Effector memory CD8-positive, alpha-beta T cell (primary cell): ENCODE measurements at regions not wholly inside any gene's neighbourhood (a gene's known extent, or its start where the extent isn't known, plus 50 kb on each side); places are given as distances from the start of the nearest gene placed in this dataset.

Experiments
- ATAC-seq: fragments of 150-1000 bp; cut with Tn5 transposase; replicated peaks from 2 replicates; pipeline ENCODE4 v1.10.0; 2021; ENCODE audit warnings: mild to moderate bottlenecking, moderate library complexity
- DNase-seq, 3 experiments: peaks; one replicate each; pipeline ENCODE4 v3.0.0; 2021
- H3K27ac Mint-ChIP-seq, 2 donors: one replicate each; pipeline ENCODE4 v1.8.0; 2022; ENCODE audit warnings: mild to moderate bottlenecking in 2 of 2, mixed read lengths in 2 of 2, moderate library complexity in 2 of 2
- H3K27me3 Mint-ChIP-seq, 2 donors: one replicate each; pipeline ENCODE4 v1.8.0; 2022; ENCODE audit warnings: mixed read lengths in 2 of 2
- H3K36me3 Mint-ChIP-seq: one replicate; pipeline ENCODE4 v1.8.0; 2022; ENCODE audit warnings: mild to moderate bottlenecking, moderate library complexity, mixed read lengths; ENCODE audit not compliant: insufficient read depth
- H3K4me1 Mint-ChIP-seq, 2 donors: one replicate each; pipeline ENCODE4 v1.8.0; 2022; ENCODE audit warnings: low read depth in 2 of 2, mixed read lengths in 2 of 2
- H3K4me3 Mint-ChIP-seq, 2 donors: one replicate each; pipeline ENCODE4 v1.8.0; 2022; ENCODE audit warnings: mild to moderate bottlenecking in 2 of 2, mixed read lengths in 2 of 2, moderate library complexity in 2 of 2
- H3K9me3 Mint-ChIP-seq, 2 donors: one replicate each; pipeline ENCODE4 v1.8.0; 2022; ENCODE audit warnings: mixed read lengths in 2 of 2

DNA sequence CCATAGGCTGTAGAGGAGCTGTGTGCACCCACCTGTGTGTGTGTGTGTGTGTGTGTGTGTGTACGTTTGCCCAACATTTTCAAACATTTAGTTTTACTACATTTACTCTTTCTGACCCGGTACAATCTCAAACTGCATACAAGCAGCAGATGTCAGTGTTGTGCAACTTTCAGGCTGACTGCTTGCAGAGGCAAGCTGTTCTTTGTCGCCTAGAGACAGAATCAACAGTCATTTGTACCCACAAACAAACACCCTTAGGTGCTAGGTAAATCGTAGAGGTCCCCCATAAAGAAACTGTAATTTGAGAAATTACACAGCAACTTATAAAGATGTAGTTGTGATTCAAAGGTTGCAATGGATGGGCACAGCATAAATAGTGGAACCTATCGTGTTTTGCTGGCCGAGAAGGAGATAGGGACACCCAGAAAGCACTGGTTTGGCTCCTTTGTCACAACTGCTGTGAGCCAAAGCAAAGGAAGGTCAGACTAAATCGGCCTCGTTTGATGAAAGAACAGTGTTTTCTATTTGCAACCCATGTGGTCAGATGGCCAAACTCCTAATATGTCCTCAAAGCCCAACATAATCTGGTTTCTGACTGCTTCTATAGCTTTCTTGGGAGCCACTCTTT, 478.4 kb downstream of the TOX3 start:
- Mint-ChIP-seq H3K36me3 (no peaks in the 10 kb centered on the region), H3K27ac (no peak overlapping the region), H3K4me1 (no peaks in the 10 kb centered on the region), H3K27me3 (no peaks in the 10 kb centered on the region), H3K4me3 (no peak overlapping the region), H3K9me3 (peaks cover 0 to 3% of the 10 kb centered on the region in 2 donors)
- no peak for ATAC-seq
- DNase-seq, result no peak

DNA sequence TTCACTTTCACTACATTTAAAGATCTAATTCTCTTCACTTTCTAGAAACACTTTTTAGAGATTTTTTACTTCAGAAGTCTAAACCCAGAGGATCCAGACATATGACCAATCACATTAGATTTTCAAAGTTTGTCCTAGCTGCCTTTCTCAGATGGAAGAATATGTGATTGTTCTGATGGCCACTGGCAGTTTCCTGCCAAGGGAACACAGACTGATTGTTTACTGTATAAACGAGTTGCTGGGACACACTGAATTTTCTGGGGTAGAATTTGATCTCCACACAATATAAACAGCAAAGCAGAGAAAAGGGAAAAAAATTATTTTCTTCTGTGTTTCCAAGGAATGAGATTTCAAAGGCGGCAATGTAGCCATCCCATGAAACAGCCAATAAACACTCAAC, 480.0 kb downstream of the TOX3 start:
- DNase-seq, result no peak
- no peak overlapping the region for H3K27ac Mint-ChIP-seq

DNA sequence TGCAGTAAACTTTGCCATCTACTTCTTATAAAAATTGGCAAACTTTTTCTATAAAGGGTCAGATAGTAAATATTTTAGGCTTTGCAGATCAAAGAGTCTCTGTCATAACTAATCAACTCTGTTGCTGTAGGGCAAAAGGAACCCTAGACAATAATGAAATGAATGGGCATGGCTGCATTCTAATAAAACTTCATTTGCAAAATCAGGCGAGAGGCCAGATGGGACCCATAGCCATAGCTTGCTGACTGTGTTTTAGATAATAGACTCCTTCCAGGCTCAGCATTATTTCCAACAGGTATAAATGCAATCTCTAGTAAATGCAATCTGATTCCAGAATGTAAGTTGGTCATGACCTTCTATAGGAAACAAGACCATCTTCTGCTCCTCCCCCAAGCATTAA, 490.7 kb downstream of the TOX3 start:
- H3K4me1 Mint-ChIP-seq, result no peaks in the 10 kb centered on the region
- H3K36me3 Mint-ChIP-seq, result no peaks in the 10 kb centered on the region
- no peaks in the 10 kb centered on the region for H3K27me3 Mint-ChIP-seq
- no peak overlapping the region for H3K27ac Mint-ChIP-seq
- DNase-seq, result no peak
- ATAC-seq, result no peak
- no peak overlapping the region for H3K4me3 Mint-ChIP-seq
- peaks cover 0 to 3% of the 10 kb centered on the region in 2 donors for H3K9me3 Mint-ChIP-seq

More for the DNA sequence above, 480.0 kb downstream of the TOX3 start:
- no peak for ATAC-seq
- Mint-ChIP-seq H3K9me3 (peaks cover 0 to 4% of the 10 kb centered on the region in 2 donors), H3K4me3 (no peak overlapping the region), H3K27me3 (no peaks in the 10 kb centered on the region), H3K36me3 (no peaks in the 10 kb centered on the region), H3K4me1 (no peaks in the 10 kb centered on the region)

DNA sequence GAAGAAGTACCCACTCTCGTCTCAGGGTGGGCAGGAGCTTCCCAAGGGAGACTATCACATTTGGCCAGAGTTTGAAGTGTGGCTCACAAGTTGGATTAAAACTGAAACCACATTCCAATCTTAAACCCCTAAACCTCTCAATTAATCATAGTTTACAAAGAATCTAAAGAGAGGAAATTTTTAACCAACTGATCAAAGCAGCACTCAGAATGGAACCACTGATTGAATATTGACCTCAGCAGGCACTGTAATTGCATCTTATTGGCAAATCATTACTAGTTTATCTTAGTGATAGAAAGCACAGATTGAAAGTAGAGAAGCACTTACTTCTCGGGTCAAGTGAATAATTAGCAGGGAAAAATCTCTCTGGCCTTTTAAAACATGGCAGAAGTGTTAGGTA, 491.6 kb downstream of the TOX3 start:
- H3K36me3 Mint-ChIP-seq, result no peaks in the 10 kb centered on the region
- no peak overlapping the region for H3K27ac Mint-ChIP-seq
- no peak overlapping the region for H3K4me3 Mint-ChIP-seq
- H3K9me3 Mint-ChIP-seq, result peaks cover 0 to 5% of the 10 kb centered on the region in 2 donors
- H3K27me3 Mint-ChIP-seq, result no peaks in the 10 kb centered on the region
- DNase-seq (no peak), ATAC-seq (no peak)
- no peaks in the 10 kb centered on the region for H3K4me1 Mint-ChIP-seq

DNA sequence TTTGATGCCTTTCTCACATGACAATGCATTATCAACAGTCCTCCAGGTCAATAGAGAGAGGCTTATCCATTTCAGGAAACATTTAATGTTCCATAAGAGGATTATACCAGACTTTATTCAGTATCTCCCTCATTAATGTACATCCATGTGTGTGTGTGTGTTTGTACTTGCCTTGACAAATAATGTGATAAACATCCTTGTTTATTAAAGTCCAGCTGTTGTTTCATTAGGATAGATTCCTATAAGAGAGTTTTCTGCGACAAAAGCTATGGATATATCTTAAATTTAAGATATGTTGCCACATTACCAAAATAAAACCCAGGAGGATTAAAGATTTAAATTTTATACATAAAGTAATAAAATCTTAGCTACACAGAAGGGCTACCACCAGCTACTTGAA, 492.6 kb downstream of the TOX3 start:
- ATAC-seq, result no peak
- H3K9me3 Mint-ChIP-seq, result peaks cover 0 to 5% of the 10 kb centered on the region in 2 donors

DNA sequence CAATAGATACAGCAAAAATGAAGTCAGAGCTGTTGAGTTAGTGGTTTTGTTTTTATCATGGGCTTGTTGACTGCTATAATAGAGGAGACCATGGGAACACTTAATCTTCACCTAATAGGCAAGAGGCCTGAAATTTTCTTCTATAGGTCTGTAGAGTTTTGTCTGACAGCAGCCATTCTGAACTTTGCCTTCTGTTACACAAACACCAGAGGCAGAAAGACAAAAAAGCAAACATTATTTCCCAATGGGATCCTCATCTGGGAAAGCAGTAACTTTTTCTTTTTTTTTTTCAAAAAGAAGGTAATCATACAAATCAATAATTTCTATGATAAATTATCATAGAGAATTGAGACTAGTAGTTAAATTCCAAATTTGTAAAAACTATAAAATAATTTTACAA, 494.1 kb downstream of the TOX3 start:
- no peak for DNase-seq
- Mint-ChIP-seq H3K36me3 (no peaks in the 10 kb centered on the region), H3K27me3 (no peaks in the 10 kb centered on the region), H3K4me3 (no peak overlapping the region), H3K9me3 (peaks cover 0 to 5% of the 10 kb centered on the region in 2 donors), H3K4me1 (no peaks in the 10 kb centered on the region), H3K27ac (no peak overlapping the region)
- no peak for ATAC-seq

More for the DNA sequence above, 492.6 kb downstream of the TOX3 start:
- Mint-ChIP-seq H3K27me3 (no peaks in the 10 kb centered on the region), H3K36me3 (no peaks in the 10 kb centered on the region), H3K4me1 (no peaks in the 10 kb centered on the region), H3K27ac (no peak overlapping the region), H3K4me3 (no peak overlapping the region)
- no peak for DNase-seq

DNA sequence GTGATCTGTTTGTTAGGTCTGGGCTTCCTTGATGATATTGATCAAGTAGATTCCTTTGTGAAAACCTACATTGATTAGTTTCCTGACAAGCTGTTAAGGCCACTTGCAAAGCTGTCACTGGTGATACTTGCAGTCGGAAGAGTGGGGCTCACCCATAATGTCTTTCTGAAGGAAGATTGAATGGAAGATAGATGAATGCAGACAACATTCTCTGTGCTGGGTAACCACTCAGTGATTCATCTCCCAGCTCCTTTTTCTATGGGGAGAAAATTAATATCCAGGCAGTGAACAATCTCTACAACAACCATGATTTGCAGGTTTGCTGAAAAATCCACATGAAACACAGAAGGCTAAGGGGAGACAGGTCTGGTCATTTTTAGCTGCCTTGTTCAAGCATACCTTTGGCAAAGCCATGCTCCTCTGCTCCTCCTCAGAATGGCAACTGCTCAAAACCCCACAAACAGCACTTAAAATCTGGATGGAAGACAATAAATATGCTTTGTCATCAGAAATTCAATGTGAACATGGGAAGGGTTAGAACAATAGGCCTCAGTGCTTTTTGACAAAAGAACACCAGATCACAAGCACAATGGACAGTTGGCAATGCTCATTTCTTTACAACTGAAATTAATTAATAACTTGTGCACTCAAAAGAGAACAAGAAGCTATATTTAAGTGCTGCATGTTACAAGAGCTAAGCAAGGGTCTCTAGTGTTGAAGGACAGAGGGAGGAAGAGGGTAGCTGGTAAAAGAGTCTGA, 495.4 kb downstream of the TOX3 start:
- H3K27me3 Mint-ChIP-seq, result no peaks in the 10 kb centered on the region
- no peak overlapping the region for H3K27ac Mint-ChIP-seq
- H3K4me1 Mint-ChIP-seq, result no peaks in the 10 kb centered on the region
- H3K9me3 Mint-ChIP-seq, result peaks cover 3 to 6% of the 10 kb centered on the region in 2 donors
- no peak for ATAC-seq
- DNase-seq, result no peak
- H3K4me3 Mint-ChIP-seq, result no peak overlapping the region
- no peaks in the 10 kb centered on the region for H3K36me3 Mint-ChIP-seq

DNA sequence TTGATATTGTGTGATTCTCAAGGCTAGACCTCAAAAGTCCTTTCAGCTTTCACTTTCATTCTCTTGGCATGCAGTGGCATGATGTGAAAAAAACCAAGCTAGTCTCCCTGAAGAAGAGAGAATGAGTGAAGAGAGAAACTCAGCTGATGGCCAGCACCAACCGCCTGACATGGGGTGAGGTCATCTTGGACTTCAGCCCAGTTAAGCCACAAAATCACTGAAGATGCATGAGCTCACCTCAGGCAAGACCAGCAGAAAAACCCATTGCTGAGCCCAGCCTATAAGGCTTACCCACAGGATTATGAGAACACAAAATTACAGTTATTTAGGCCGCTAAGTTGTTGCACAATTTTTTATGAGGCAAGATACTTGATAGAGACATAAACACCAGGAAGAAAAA, 496.5 kb downstream of the TOX3 start:
- Mint-ChIP-seq H3K27ac (no peak overlapping the region), H3K4me3 (no peak overlapping the region), H3K27me3 (no peaks in the 10 kb centered on the region), H3K36me3 (no peaks in the 10 kb centered on the region), H3K4me1 (no peaks in the 10 kb centered on the region), H3K9me3 (peaks cover 7 to 11% of the 10 kb centered on the region in 2 donors)
- ATAC-seq (no peak), DNase-seq (no peak)

DNA sequence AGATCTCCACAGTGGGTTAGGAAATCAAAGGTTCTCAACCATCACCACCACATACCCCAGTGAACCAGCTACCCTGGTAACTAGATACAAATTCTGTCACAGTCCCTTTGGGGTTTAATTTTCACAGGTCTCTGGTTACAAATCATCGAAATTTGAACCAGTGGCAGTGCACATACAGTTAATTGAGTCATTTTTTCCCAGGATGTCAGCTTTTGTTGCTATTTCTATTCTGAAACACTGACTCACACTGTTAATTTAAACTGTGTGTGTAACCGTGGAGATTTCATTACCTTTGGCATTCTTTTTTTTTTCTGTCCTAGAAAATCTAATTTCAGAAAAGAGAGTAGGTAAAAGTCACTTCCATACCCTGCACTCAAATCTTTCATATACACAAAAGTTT, 511.5 kb downstream of the TOX3 start:
- no peak overlapping the region for H3K4me3 Mint-ChIP-seq
- no peaks in the 10 kb centered on the region for H3K27me3 Mint-ChIP-seq
- H3K27ac Mint-ChIP-seq, result no peak overlapping the region
- ATAC-seq, result no peak
- H3K36me3 Mint-ChIP-seq, result no peaks in the 10 kb centered on the region
- H3K9me3 Mint-ChIP-seq, result peaks cover 7 to 9% of the 10 kb centered on the region in 2 donors
- no peaks in the 10 kb centered on the region for H3K4me1 Mint-ChIP-seq
- no peak for DNase-seq

DNA sequence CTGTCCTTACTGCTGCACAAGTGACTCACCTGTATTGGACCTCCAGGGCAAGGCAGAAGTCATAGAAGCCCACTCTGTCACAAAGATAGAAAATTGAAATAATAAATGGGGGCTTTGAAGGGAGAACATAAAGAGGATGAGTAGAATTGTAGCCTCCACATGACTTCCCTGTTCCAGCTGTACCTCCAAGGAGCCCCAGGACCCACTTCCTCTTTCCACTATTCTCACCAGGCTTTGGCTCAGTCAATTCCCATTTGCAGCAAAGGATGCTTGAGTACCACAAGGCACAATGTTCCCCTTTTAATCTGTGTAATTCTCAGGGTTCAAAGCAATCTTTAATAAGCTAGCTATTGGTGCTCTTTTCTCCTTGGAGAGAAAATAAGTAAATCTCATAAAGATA, 512.1 kb downstream of the TOX3 start:
- Mint-ChIP-seq H3K36me3 (no peaks in the 10 kb centered on the region), H3K27me3 (no peaks in the 10 kb centered on the region), H3K27ac (no peak overlapping the region), H3K9me3 (peaks cover 7 to 9% of the 10 kb centered on the region in 2 donors), H3K4me3 (no peak overlapping the region), H3K4me1 (no peaks in the 10 kb centered on the region)
- ATAC-seq (no peak), DNase-seq (no peak)

DNA sequence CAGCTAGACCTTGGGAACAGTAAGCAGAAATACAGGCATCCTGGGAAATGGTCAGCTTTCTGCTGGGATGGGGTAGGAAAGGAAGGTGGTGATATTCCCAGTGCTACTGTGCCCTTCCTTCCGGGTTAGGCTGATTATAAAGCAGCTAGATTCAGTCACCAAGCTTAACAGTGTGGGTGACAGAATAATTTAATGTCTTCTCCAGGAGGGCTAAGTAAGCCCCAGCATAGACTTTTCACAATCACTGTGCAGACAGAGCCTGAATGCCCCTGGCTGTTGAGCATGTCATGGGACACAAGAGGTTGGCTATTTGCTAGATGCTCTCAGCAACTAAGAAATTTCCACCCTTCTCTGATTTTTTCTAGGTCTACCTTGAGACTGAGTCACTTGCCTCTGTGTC, 513.0 kb downstream of the TOX3 start:
- no peak overlapping the region for H3K27ac Mint-ChIP-seq
- H3K27me3 Mint-ChIP-seq, result no peaks in the 10 kb centered on the region
- peaks cover 7 to 9% of the 10 kb centered on the region in 2 donors for H3K9me3 Mint-ChIP-seq
- ATAC-seq (no peak), DNase-seq (no peak)
- no peaks in the 10 kb centered on the region for H3K36me3 Mint-ChIP-seq
- no peaks in the 10 kb centered on the region for H3K4me1 Mint-ChIP-seq
- no peak overlapping the region for H3K4me3 Mint-ChIP-seq

DNA sequence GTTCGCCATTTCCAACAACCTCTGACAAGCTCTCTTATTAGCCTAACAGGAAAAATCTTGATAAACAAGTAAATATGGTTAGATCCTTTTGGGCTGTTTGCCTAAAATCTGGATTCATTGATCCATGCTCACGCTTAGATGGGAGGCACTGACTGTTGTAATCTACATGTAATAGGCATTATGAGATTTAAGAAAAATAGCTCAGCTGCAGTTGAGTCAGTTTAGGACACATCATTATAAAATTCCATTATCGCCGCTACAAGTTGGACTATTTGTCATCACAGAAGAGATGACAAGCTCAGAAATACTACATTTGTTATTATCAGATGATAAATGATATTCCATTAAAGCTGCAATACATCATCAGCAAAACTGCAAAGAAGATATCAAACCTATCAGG, 524.0 kb downstream of the TOX3 start:
- Mint-ChIP-seq H3K4me1 (no peaks in the 10 kb centered on the region), H3K4me3 (no peak overlapping the region), H3K9me3 (peaks cover 0 to 4% of the 10 kb centered on the region in 2 donors), H3K36me3 (no peaks in the 10 kb centered on the region), H3K27me3 (no peaks in the 10 kb centered on the region), H3K27ac (no peak overlapping the region)
- ATAC-seq, result no peak
- DNase-seq, result no peak

DNA sequence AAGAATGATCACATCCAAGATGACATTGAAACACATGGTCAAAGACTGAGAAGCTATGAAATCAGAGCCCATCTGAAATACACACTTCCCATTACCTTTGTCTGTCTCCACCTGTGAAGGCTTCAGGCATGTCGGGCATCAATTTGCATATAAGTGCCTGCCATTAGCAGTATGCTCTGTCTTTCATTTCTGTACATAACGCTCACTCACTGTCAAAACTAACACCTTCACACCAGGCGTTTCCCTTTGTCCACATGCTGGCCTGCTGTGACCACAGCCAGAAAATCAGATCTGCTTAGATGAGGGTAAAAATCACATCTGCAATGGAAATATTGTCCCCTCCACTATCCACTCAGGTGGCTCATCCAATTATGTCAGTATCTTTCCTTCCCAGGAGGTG, 524.8 kb downstream of the TOX3 start:
- H3K27me3 Mint-ChIP-seq, result no peaks in the 10 kb centered on the region
- peaks cover 0 to 4% of the 10 kb centered on the region in 2 donors for H3K9me3 Mint-ChIP-seq
- no peak for DNase-seq
- H3K36me3 Mint-ChIP-seq, result no peaks in the 10 kb centered on the region
- H3K4me1 Mint-ChIP-seq, result no peaks in the 10 kb centered on the region
- no peak for ATAC-seq
- no peak overlapping the region for H3K4me3 Mint-ChIP-seq
- H3K27ac Mint-ChIP-seq, result no peak overlapping the region

DNA sequence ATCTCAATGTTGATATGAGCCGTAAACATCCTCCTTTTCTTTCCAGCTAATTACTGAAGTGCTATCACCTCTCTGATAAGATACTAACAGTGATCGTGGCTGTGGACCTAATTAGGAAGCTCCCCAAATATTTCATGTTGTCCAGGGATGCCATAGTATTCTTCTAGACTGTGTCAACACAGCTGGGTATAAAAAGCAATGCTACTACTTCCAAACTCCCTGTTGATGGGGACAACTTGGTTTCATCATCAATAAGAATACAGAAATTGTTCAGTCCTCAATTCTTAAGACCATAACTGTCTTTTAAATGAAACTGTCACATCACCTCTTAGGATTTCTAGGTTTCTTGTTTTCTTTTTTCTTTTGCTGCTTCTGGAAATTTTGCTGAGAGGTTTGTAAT, 530.6 kb downstream of the TOX3 start:
- no peak overlapping the region for H3K4me3 Mint-ChIP-seq
- no peak overlapping the region for H3K27ac Mint-ChIP-seq
- peaks cover 0 to 10% of the 10 kb centered on the region in 2 donors for H3K9me3 Mint-ChIP-seq
- no peaks in the 10 kb centered on the region for H3K27me3 Mint-ChIP-seq
- no peak for ATAC-seq
- H3K36me3 Mint-ChIP-seq, result no peaks in the 10 kb centered on the region
- no peaks in the 10 kb centered on the region for H3K4me1 Mint-ChIP-seq
- DNase-seq, result no peak
